ENCODE measurements at regions not wholly inside any gene's neighbourhood (a gene's known extent, or its start where the extent isn't known, plus 50 kb on each side); places are given as distances from the start of the nearest gene placed in this dataset.
"Not testable (repeated sequence)": the region's sequence is repeated elsewhere in the genome, so short reads cannot be mapped to it uniquely, and the experiment has no call there.

GRCh38 chr13:64505336-64505910, 2724.7 kb downstream of the PCDH9 start:
- no peak for TF ChIP-seq ZFX (IDR thresholded peaks at IDR 0.05)
- no peak for TF ChIP-seq CTCF (conservative IDR thresholded peaks at IDR 0.05)
- no peak overlapping the region for H3K27ac ChIP-seq

DNA sequence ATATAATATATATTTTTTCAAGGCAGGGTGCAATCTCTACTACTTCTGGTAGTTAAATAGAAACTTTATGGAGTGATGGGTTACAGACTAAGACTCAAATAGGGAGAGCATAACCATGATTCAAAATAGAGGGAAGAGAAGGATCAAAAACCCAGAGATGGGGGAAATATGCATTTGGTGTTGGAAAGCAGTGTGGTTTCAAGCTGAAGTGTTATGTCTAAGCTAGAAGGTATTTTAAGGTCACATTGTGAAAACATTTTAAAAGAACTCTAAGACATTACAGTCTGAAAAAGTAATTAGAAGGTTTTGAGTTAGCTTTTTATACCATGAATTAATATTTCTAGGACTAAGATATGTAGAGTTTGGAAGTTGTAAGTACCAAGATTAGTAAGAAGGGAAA, 2741.4 kb downstream of the PCDH9 start:
- TF ChIP-seq ZFX (IDR thresholded peaks at IDR 0.05) = no peak
- no peak for TF ChIP-seq CTCF (conservative IDR thresholded peaks at IDR 0.05)

DNA sequence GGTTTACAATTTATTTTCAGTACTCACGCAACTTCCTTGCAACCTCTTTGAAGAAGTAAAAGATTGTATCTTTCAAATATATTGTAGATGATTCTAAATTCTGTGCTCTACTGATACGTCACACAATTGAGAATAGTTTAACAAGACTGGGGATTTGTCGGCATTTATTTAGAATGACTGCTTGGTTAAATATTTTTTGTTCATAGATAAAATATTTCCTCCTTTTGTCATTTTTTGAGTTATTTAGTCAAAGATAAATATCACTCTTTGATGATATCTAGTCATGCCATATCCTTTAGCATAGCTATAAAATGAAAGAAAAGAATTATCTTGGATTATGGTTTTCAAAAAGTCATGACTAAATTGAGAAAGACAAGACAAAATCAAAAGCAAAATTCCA, 2747.8 kb downstream of the PCDH9 start:
- no peak overlapping the region for H3K27ac ChIP-seq
- TF ChIP-seq ZFX (IDR thresholded peaks at IDR 0.05) = no peak
- TF ChIP-seq CTCF (conservative IDR thresholded peaks at IDR 0.05) = no peak

More for the DNA sequence above, 2741.4 kb downstream of the PCDH9 start:
- no peak overlapping the region for H3K27ac ChIP-seq

DNA sequence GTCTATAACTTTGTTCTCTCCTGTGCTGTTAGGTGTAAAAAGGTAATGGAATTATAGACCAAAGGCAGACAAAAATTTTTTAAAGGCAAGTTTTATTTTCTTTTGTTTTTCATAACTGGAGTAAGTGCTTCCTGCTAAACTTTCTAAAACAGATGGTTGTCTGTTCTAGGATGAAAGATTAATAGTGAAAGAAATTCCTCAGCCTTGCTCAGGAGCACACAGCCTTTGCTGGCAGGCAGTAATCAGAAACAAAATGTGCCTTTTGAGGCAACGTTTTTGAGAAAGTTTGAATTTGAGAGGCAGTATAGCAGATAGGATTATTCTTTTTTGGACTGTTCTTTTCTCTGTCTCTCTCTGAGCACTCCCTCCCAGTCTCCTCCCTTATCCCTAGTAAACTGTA, 2749.5 kb downstream of the PCDH9 start:
- no peak overlapping the region for H3K27ac ChIP-seq
- TF ChIP-seq ZFX (IDR thresholded peaks at IDR 0.05) = no peak
- TF ChIP-seq CTCF (conservative IDR thresholded peaks at IDR 0.05) = no peak

DNA sequence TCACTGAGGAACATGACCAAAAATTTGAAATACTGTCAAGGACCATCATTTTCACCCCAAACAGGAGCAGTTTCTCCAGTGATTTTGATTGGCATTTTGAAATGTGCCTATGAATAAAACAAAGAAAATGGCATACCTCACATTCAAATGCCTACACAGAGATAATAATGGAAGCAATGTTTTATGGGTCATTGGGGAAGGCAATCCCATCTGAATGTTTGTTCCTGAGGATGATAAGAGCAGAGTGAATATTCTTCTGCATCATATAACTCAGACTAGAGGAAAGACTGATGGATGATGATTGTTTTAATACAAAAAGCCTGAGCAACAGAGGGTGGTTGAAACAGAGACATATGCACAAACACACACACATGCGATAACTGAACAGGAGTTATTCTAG, 2749.9 kb downstream of the PCDH9 start:
- H3K27ac ChIP-seq = no peak overlapping the region

GRCh38 chr13:64477146-64477545, 2753.0 kb downstream of the PCDH9 start:
- no peak for TF ChIP-seq ZFX (IDR thresholded peaks at IDR 0.05)
- TF ChIP-seq CTCF (conservative IDR thresholded peaks at IDR 0.05) = no peak

More for the DNA sequence above, 2749.9 kb downstream of the PCDH9 start:
- TF ChIP-seq ZFX (IDR thresholded peaks at IDR 0.05) (no peak), CTCF (conservative IDR thresholded peaks at IDR 0.05) (no peak)

GRCh38 chr13:64476041-64476568, 2754.0 kb downstream of the PCDH9 start:
- not testable (repeated sequence) for H3K27ac ChIP-seq

More at GRCh38 chr13:64477146-64477545, 2753.0 kb downstream of the PCDH9 start:
- H3K27ac ChIP-seq = no peak overlapping the region

GRCh38 chr13:64471916-64472315, 2758.2 kb downstream of the PCDH9 start:
- TF ChIP-seq ZFX (IDR thresholded peaks at IDR 0.05) (no peak), CTCF (conservative IDR thresholded peaks at IDR 0.05) (peak; percentile 69)
- H3K27ac ChIP-seq = no peak overlapping the region

All from C4-2B (cell line).